BLaER1 treated with 17β-estradiol and CSF1 and Interleukin-3, amounts not matched to agents 10 nM and 100 nM (cell line): ENCODE measurements at regions not wholly inside any gene's neighbourhood (a gene's known extent, or its start where the extent isn't known, plus 50 kb on each side); places are given as distances from the start of the nearest gene placed in this dataset.

Source experiments
- H3K27ac ChIP-seq, 11 experiments: shearing (Covaris generic); formaldehyde crosslinking; 2 replicates each; pipeline ENCODE4 v1.8.1; 2022
- H3K27me3 ChIP-seq, 11 experiments: shearing (Covaris generic); formaldehyde crosslinking; 2 replicates each; pipeline ENCODE4 v1.8.1; 2022
- H3K36me3 ChIP-seq, 11 experiments: shearing (Covaris generic); formaldehyde crosslinking; 2 replicates each; pipeline ENCODE4 v1.8.1; 2022
- H3K4me1 ChIP-seq, 10 experiments: shearing (Covaris generic); formaldehyde crosslinking; 2 replicates each; pipeline ENCODE4 v1.8.1; 2022
- H3K4me2 ChIP-seq, 11 experiments: shearing (Covaris generic); formaldehyde crosslinking; 2 replicates each; pipeline ENCODE4 v1.8.1; 2022
- H3K4me3 ChIP-seq, 10 experiments: shearing (Covaris generic); formaldehyde crosslinking; 2 replicates each; pipeline ENCODE4 v1.8.1; 2022
- H3K9ac ChIP-seq, 11 experiments: shearing (Covaris generic); formaldehyde crosslinking; 2 replicates each; pipeline ENCODE4 v1.8.1; 2022
- H3K9me3 ChIP-seq, 11 experiments: shearing (Covaris generic); formaldehyde crosslinking; replicated peaks in 1 of 11; 2 replicates each; pipeline ENCODE4 v1.8.1; 2022
- H4K20me1 ChIP-seq, 11 experiments: shearing (Covaris generic); formaldehyde crosslinking; 2 replicates each; pipeline ENCODE4 v1.8.1; 2022
- Cebpa-rat ChIP-seq, 11 experiments: shearing (Covaris generic); IDR thresholded peaks; 2 replicates each; pipeline ENCODE4 v1.8.1; 2022

DNA sequence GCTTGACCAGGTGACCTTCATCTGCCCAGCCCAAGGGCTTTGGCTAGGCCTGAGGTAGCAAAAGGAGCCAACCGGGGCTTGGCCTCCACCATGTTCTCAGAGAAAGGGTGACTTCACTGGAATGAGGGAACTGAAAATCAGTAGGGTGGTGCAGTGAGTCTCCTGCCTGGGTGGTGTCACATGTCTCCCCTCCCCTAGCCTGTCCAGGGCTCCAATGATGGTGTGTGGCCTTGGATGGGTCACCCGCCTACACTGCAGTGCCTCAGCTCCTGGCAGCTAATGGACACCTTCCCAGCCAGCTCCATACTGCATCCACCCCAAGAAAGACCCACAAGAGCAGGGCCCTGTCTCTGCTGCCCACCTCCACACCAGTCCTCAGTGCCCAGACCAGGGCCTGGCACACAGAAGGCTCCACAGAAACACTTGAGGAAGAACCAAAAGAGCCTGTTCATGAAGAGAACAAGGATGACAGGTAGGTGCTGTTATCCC is 678.7 kb downstream of the MATN1 start:
- Histone ChIP-seq H3K4me1 (peaks cover 0 to 7% (median 0%) of the 10 kb centered on the region in 10 experiments; a peak in 3 of 20 replicates), H3K9me3 (peaks cover 25 to 32% (median 28%) of the 10 kb centered on the region in 11 experiments), H3K4me2 (peak overlapping the region in 2 of 11 experiments; percentile 7 to 40; a peak in 2 of 22 replicates), H4K20me1 (no peaks in the 10 kb centered on the region), H3K36me3 (peaks cover 0 to 6% (median 0%) of the 10 kb centered on the region in 11 experiments; a peak in 2 of 22 replicates), H3K9ac (no peak overlapping the region), H3K4me3 (no peak overlapping the region), H3K27ac (no peak overlapping the region), H3K27me3 (no peaks in the 10 kb centered on the region)
- TF ChIP-seq Cebpa-rat (IDR thresholded peaks at IDR 0.05), result no peak

DNA sequence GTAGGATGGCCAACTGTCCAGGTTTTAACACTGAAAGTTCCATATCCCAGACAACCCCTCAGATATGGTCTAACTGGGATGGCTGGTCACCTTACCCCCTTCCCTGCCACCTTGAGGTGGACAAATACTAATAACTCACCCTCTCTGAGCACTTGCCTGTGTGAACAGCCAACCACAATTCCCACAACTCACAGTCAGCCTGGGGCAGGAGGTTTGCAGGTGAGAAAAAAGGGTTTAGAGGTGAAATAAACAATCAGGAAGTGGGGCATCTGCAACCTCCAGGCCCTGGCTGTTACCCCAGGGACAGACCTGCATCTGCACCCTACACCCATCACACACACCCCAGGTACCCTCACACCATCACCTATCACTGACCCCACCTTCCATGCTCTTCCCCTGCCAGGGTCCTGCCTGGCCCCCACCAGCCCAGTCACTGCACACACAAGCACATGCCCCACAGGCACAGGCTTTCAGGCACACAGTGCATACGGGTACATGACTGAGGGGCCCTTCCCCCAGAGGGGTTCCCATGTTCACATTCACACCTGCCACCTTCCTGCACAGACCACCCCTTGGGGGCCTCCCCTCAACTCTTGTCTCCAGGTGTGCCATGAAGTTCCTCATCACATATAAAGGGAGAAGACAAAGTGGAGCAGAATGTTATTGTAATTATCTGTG is 679.5 kb downstream of the MATN1 start:
- peaks cover 25 to 32% (median 28%) of the 10 kb centered on the region in 11 experiments for H3K9me3 ChIP-seq
- no peaks in the 10 kb centered on the region for H4K20me1 ChIP-seq
- no peak overlapping the region for H3K4me3 ChIP-seq
- H3K4me2 ChIP-seq, result no peak overlapping the region
- peaks cover 0 to 7% (median 0%) of the 10 kb centered on the region in 10 experiments; a peak in 3 of 20 replicates for H3K4me1 ChIP-seq
- H3K27ac ChIP-seq, result no peak overlapping the region
- no peaks in the 10 kb centered on the region for H3K27me3 ChIP-seq
- H3K9ac ChIP-seq, result no peak overlapping the region
- TF ChIP-seq Cebpa-rat (IDR thresholded peaks at IDR 0.05), result no peak
- peaks cover 0 to 6% (median 0%) of the 10 kb centered on the region in 11 experiments; a peak in 2 of 22 replicates for H3K36me3 ChIP-seq

GRCh38 chr1:30043256-30043655 is 680.1 kb downstream of the MATN1 start:
- peaks cover 0 to 6% (median 0%) of the 10 kb centered on the region in 11 experiments; a peak in 2 of 22 replicates for H3K36me3 ChIP-seq
- no peaks in the 10 kb centered on the region for H3K27me3 ChIP-seq
- H3K9me3 ChIP-seq, result peaks cover 25 to 32% (median 28%) of the 10 kb centered on the region in 11 experiments
- TF ChIP-seq Cebpa-rat (IDR thresholded peaks at IDR 0.05), result no peak
- peak overlapping the region in 2 of 10 experiments; percentile 7 to 22; a peak in 1 of 20 replicates for H3K4me3 ChIP-seq
- H3K27ac ChIP-seq, result no peak overlapping the region
- H3K4me1 ChIP-seq, result peaks cover 0 to 7% (median 0%) of the 10 kb centered on the region in 10 experiments; a peak in 3 of 20 replicates
- H4K20me1 ChIP-seq, result no peaks in the 10 kb centered on the region
- no peak overlapping the region for H3K4me2 ChIP-seq
- no peak overlapping the region for H3K9ac ChIP-seq

GRCh38 chr1:30042438-30043147 is 680.8 kb downstream of the MATN1 start:
- no peak overlapping the region for H3K27ac ChIP-seq
- H3K9ac ChIP-seq, result no peak overlapping the region
- no peak overlapping the region for H3K4me2 ChIP-seq
- H3K4me1 ChIP-seq, result peaks cover 0 to 7% (median 0%) of the 10 kb centered on the region in 10 experiments; a peak in 3 of 20 replicates
- no peak for TF ChIP-seq Cebpa-rat (IDR thresholded peaks at IDR 0.05)
- H3K4me3 ChIP-seq, result peak overlapping the region in 3 of 10 experiments; percentile 7 to 22 (median 11); a peak in 1 of 20 replicates
- H4K20me1 ChIP-seq, result no peaks in the 10 kb centered on the region
- no peaks in the 10 kb centered on the region for H3K27me3 ChIP-seq
- H3K9me3 ChIP-seq, result peaks cover 25 to 32% (median 28%) of the 10 kb centered on the region in 11 experiments
- H3K36me3 ChIP-seq, result peaks cover 0 to 6% (median 0%) of the 10 kb centered on the region in 11 experiments; a peak in 2 of 22 replicates

- Histone ChIP-seq H4K20me1 (no peaks in the 10 kb centered on the region), H3K9me3 (peaks cover 25 to 32% (median 28%) of the 10 kb centered on the region in 11 experiments), H3K4me2 (no peak overlapping the region), H3K27me3 (no peaks in the 10 kb centered on the region), H3K4me3 (0 out of 20 replicates have a peak overlapping the region, but pooled peaks of 1 of the 10 experiments have one; percentile 11), H3K9ac (no peak overlapping the region), H3K27ac (no peak overlapping the region), H3K4me1 (peaks cover 0 to 7% (median 0%) of the 10 kb centered on the region in 10 experiments; a peak in 3 of 20 replicates), H3K36me3 (peaks cover 0 to 6% (median 0%) of the 10 kb centered on the region in 11 experiments; a peak in 2 of 22 replicates)
- no peak for TF ChIP-seq Cebpa-rat (IDR thresholded peaks at IDR 0.05)
These were observed 681.5 kb downstream of the MATN1 start for GRCh38 chr1:30041741-30042437.

DNA sequence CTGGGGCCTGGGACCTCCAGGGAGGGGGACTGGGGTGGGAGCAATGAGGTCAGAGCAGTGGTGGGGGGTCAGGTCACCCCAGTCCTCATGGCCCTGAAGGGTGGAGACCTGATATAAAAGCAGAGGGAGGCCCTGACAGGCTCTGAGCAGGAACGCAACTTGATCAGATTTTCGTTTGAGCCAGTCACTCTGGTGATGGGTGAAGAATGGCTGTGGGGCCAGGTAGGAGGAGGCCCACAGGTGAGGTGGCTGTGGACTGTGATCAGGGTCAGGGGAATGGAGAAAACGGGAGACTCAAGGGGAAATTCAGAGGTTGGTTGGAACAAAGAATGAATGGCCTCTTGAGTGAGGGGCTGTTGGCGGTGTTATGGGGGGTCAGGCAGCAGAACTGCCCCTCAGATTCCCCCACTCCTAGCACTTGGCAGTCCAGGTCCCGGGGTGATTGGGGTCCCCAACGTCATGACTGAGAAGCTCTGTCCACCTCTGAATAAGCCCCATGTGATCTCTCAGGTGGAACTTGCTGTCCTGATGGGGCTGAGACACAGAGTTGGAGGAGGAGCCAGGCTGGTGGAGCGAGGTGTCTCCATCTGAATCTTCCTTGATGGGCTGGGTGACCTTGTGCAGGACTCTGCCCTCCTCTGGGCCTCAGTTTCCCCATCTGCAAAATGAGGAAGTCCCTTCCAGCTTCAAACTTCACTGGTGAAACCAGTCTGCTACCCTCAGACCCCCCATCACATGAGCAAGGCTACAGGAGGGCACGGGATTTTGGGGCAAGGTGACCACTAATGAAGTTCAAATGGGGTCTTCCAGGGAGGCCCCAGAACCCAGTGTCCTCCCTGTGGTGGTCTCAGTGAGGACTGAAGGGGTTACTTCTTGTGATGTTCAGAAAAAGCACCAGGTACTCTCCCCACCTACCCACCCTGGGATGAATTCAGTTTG is 683.0 kb downstream of the MATN1 start:
- H3K9me3 ChIP-seq, result peaks cover 25 to 32% (median 28%) of the 10 kb centered on the region in 11 experiments
- no peaks in the 10 kb centered on the region for H3K27me3 ChIP-seq

GRCh38 chr1:30039354-30040080 is 683.9 kb downstream of the MATN1 start:
- no peak for TF ChIP-seq Cebpa-rat (IDR thresholded peaks at IDR 0.05)
- H3K4me3 ChIP-seq, result no peak overlapping the region
- no peak overlapping the region for H3K9ac ChIP-seq
- H3K36me3 ChIP-seq, result peaks cover 0 to 6% (median 0%) of the 10 kb centered on the region in 11 experiments; a peak in 2 of 22 replicates
- H3K27ac ChIP-seq, result no peak overlapping the region
- H3K9me3 ChIP-seq, result peaks cover 25 to 32% (median 28%) of the 10 kb centered on the region in 11 experiments
- no peaks in the 10 kb centered on the region for H4K20me1 ChIP-seq
- H3K27me3 ChIP-seq, result no peaks in the 10 kb centered on the region
- peaks cover 0 to 2% (median 0%) of the 10 kb centered on the region in 10 experiments; a peak in 3 of 20 replicates for H3K4me1 ChIP-seq
- no peak overlapping the region for H3K4me2 ChIP-seq

More for the DNA sequence above, 683.0 kb downstream of the MATN1 start:
- Histone ChIP-seq H3K4me1 (peaks cover 0 to 7% (median 0%) of the 10 kb centered on the region in 10 experiments; a peak in 3 of 20 replicates), H3K9ac (no peak overlapping the region), H3K36me3 (peaks cover 0 to 6% (median 0%) of the 10 kb centered on the region in 11 experiments; a peak in 2 of 22 replicates), H3K4me2 (no peak overlapping the region), H4K20me1 (no peaks in the 10 kb centered on the region), H3K4me3 (no peak overlapping the region), H3K27ac (no peak overlapping the region)
- TF ChIP-seq Cebpa-rat (IDR thresholded peaks at IDR 0.05), result no peak
